ENCODE measurements at regions not wholly inside any gene's neighbourhood (a gene's known extent, or its start where the extent isn't known, plus 50 kb on each side); places are given as distances from the start of the nearest gene placed in this dataset.

DNA sequence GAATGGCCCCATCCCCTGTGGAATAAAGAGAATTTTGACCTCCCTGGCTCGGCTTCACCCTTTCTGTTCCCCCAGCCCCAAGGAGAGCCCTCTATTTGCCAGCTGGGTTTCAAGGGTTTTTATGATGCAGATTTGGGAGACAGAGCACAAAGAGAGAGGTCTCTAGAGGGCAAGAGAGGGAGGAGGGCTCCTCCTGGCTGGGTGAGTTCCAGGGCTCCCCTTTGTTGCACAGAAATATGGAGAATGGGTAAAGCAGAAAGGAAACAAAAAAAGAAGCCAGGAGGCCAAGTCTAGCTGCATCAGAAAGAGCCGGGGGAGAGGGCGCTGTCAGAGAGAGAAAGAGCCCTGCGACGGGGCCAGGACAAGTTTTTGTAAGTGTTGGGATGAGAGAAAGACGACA lies 319.6 kb upstream of the RTL1 start:
- TF ChIP-seq EZH2phosphoT487 (IDR thresholded peaks at IDR 0.05; ENCODE audit: borderline replicate concordance, low read depth, low read length) (no peak), CTCF (conservative IDR thresholded peaks at IDR 0.05; ENCODE audit: low read length) (no peak)

All from OCI-LY7 (cell line).